WTC11 (cell line): ENCODE measurements at regions not wholly inside any gene's neighbourhood (a gene's known extent, or its start where the extent isn't known, plus 50 kb on each side); places are given as distances from the start of the nearest gene placed in this dataset.
"Not testable (repeated sequence)": the region's sequence is repeated elsewhere in the genome, so short reads cannot be mapped to it uniquely, and the experiment has no call there.

Experiments used
- CREB1 ChIP-seq: sonication (generic); formaldehyde crosslinking; IDR thresholded peaks from 2 replicates; pipeline ENCODE4 v1.8.0; 2023; ENCODE audit warnings: mild to moderate bottlenecking, missing genetic modification reagents
- MAX ChIP-seq: sonication (generic); formaldehyde crosslinking; IDR thresholded peaks from 2 replicates; pipeline ENCODE4 v1.8.0; 2022; ENCODE audit warnings: mild to moderate bottlenecking, missing genetic modification reagents

DNA sequence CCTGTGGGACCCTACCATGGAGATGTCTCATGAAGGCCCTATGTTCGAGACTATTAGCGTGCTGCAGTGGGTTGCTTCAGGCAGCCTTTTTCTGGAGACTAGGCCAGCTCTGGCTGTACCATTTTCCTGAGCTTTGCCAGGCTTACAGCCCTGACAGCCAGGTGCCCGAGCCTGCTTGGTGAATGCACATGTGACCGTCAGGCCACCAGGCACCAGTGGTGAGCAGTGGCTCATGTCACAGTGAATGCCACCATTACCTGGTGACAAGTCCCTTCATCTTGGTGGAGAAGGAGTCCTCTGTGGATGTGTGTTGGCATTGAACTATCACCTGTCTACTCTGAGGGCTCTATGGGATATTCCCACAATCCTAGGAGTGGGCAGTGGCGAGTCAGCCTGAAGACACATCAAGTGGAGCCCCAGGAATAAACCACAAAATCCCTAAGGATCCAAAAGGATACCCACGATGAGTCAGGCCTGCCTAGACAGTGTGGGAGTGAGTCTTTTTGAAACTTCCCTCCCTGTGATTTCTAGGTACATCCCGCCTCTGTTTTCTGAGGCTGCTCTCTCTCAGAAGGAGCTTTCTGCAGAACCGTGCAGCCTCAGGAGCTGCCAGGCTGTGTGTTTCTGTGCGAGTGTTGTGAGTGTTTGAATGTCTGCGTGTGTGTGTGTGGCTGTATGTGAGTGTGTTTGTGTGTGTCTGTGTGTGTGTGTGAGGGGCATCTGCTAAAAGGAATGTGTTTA is 282.0 kb upstream of the ZNF337 start:
- TF ChIP-seq MAX; CREB1 (CRISPR knock-in tag): not testable (repeated sequence)
